HPDE6-E6E7 (cell line): ENCODE measurements at regions not wholly inside any gene's neighbourhood (a gene's known extent, or its start where the extent isn't known, plus 50 kb on each side); places are given as distances from the start of the nearest gene placed in this dataset.
"Not testable (repeated sequence)": the region's sequence is repeated elsewhere in the genome, so short reads cannot be mapped to it uniquely, and the experiment has no call there.

ENCODE experiments used
- DNase-seq: peaks from one replicate; pipeline ENCODE4 v3.0.0; 2011; ENCODE audit warnings: missing footprints; ENCODE audit errors: extremely low spot score

- not testable (repeated sequence) for DNase-seq
Measured at GRCh38 chr2:192660555-192660954, 465.8 kb upstream of the TMEFF2 start.

DNA sequence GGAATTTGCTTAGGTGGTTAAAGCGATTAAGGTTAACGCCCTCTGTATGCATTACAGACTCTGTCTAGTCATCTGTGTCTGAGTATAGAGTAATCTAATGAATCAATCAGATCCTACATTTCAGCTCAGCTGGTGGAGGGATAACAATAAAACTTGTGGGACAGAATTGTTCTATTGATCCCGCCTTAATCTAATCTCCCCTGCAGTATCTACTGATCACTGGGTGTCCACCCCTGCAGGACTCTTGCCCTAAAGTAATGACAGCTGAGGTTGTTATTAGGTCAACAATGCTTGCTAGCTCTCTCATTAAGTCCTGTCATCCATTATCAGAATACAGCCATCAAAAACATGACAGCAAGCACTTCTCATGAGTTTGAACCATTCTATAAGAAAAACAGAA is 462.6 kb upstream of the TMEFF2 start:
- DNase-seq: no peak

DNA sequence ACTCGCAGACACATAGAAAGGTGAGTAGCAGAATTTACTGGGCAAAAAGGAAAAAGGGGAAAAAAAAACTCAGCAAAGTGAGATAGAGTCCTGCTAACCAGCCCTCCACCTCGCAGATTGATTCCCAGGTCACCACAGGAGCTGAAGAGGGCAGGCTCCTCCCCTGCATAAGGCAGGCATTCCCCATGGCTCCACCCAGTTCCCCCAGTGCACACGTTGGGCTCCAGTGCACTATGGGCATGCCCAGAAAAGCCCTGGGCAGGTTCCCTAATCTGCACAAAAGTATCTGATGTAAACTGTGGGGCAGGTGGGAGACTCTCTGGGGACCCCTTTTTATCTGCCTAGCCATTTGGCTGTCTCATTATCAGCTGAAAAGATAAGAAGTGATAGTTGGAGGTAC is 461.2 kb upstream of the TMEFF2 start:
- no peak for DNase-seq

GRCh38 chr2:192645811-192646598 is 451.3 kb upstream of the TMEFF2 start:
- DNase-seq: no peak

GRCh38 chr2:192634557-192634956 is 439.8 kb upstream of the TMEFF2 start:
- DNase-seq: no peak

- DNase-seq: no peak
Measured at GRCh38 chr2:192628017-192628416, 433.3 kb upstream of the TMEFF2 start.

DNA sequence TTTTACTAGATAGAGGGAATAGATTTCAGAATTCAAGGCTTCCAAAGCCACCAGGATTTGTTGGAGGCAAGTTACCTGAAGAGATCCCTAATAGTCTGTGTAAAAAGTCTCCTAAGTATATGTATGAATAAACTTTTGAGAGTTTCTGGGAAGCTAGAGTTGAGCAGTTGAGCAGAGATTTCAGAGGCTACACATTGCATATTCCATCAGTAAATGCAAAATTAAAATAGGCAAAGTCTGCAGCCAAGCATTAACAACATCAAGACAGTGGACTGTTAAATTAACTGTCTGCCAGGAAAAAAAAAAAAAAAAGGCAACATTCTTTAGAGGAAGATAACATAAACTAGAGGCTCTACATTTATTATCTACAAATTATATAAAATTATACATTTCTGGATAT is 420.4 kb upstream of the TMEFF2 start:
- no peak for DNase-seq

DNA sequence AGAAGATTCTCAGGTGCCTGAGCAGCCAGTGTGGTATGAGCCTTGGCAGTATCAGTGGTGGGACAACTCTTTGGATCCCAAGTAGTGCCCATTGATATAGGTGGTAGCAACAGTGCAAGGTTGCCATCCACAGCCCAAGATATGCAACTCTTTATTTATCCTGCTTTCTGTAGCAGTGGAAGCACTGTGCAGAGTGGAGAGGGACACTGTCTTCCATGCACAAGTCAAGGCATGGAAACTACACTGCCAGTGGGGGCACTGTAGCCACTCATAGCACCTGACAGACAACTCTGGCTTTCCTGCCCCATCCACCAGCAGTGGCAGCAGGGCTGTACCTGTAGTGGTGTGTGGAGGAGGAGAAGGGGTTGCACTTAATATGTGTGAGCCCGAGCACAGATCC is 409.6 kb upstream of the TMEFF2 start:
- DNase-seq: no peak

- DNase-seq: not testable (repeated sequence)
Measured at GRCh38 chr2:192598649-192599048, 403.9 kb upstream of the TMEFF2 start.

- DNase-seq: no peak
Measured at GRCh38 chr2:192593561-192593960, 398.8 kb upstream of the TMEFF2 start.

- no peak for DNase-seq
Measured at GRCh38 chr2:192591617-192592016, 396.9 kb upstream of the TMEFF2 start.

DNA sequence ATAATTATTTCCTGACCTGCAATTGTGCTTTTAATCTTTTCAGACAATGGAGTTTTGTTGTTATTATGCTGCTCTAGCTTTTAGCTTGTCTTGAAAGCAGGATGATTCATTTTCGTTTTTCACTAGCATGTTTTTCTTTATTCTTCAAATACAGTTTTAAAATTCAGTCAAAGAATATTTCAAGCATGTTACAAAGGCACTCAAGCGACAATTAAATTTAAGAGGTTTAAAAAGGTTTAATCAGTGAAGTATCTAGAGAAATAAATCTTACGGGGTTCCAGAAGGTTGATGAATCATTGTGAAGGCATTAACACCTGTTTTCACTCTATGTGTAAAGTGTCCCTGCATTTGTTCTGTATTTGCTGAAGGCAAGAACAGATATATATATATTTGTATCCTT is 390.7 kb upstream of the TMEFF2 start:
- DNase-seq: no peak

DNA sequence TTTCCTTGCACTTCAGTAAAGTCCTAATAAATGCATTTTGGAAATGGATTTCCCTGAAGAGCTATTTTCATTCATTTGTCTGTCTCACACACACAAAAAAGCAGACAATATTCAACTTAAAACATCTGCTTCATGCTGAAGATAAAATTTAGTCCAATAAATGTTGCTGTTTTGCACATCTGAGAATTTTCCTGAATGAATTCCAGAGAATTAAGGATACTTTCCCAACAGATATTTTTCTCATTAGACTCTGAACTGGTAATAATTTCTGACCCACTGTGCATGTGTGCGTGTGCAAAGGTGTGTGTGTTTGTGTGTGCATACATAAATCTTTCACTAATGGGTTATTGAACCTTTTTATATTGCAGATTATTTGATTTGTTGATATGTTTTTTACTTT is 390.2 kb upstream of the TMEFF2 start:
- no peak for DNase-seq

GRCh38 chr2:192579965-192580700 is 385.4 kb upstream of the TMEFF2 start:
- DNase-seq: no peak

- no peak for DNase-seq
Measured at GRCh38 chr2:192578780-192579179, 384.0 kb upstream of the TMEFF2 start.

DNA sequence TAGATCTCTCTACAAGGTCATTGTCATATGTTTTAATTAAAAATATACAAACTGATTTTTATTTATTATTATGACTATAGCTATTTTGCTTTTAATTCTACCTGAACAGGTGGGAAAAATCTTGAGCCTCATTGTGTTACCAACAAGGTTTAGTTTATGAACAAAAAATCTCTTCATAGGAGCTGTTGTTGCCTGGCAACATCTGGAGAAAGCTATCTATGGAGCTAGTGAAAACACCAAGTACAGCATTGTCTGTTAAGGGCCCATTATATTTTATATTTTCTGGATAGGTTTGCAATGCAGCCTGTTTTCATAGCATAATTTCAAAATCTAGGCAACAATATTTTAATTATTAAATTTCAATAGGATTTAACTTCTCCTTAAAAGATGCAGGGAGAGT is 383.0 kb upstream of the TMEFF2 start:
- DNase-seq: no peak

DNA sequence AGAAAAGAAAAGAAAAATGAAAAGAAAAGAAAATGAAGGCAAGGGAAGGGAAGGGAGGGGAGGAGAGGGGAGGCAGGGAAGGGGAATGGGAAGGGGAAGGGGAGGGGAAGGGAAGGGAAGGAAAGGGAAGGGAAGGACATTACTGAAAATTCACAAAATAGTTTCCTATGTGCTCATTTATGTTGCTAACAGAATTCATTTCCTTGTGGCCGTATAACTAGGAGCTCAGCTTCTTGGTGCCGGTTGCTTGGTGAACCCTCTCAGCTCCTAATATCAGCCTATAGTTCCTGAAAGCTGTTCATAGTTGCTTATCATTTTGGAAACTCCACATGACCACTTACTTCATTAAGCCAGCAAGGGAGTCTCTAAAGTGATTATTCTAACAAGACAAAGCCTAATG is 379.8 kb upstream of the TMEFF2 start:
- DNase-seq: no peak

GRCh38 chr2:192571636-192572035 is 376.9 kb upstream of the TMEFF2 start:
- no peak for DNase-seq

DNA sequence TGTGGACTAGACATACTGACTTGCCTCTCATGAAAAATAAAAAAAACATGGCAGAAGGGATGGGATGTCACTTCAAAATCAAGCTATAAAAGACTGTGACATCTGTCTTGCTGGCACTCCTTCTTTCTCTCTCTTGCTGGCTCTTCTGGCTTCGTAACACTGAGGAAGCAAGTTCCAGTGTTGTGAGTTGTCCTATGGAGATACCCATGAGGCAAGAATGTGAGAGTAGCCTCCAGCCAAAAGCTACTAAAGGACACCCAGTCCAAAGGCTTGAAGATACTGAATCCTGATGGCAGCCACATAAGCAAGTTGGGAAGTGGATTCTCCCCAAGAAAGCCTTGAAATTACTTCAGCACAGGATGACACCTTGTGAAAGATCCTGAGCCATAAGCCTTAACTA is 376.1 kb upstream of the TMEFF2 start:
- DNase-seq: no peak

DNA sequence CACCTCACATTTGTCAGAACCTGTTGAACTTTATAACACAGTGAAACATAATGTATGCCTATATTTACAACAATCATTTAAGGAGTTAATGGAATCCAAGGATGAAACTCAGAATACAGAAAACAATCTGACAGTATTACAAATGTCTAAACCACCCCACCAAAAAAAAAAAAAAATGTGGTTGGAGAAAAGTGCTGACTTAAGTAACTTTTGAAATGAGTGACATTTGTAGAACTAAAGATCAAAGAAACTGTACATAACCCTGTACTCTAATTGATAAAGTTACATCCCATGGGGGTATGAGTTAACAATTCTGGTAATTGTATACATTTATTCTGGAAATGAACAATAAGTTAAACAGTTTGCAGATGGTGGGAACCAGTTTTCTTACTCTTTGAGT is 372.1 kb upstream of the TMEFF2 start:
- DNase-seq: no peak

- DNase-seq: no peak
Measured at GRCh38 chr2:192560326-192560725, 365.6 kb upstream of the TMEFF2 start.

GRCh38 chr2:192559587-192559986 is 364.9 kb upstream of the TMEFF2 start:
- DNase-seq: no peak

DNA sequence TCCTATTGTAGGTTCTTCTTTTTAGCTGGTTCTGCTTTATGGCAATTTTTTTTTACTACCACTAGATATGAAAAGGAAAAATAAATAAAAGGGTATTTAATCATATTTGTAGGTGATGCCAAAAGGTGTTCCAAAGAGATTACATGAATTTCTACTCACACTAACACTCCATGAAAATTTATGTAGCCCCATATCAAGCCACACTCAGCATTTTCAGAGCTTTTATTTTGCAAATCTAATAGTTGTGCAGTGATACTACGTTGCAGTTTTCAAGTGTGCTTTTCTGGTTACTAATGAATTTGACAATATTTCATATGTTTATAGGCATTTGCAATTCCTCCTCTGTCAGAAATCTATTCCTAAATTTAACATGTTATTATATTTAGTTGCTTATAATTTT is 363.9 kb upstream of the TMEFF2 start:
- no peak for DNase-seq
